ENCODE measurements at regions not wholly inside any gene's neighbourhood (a gene's known extent, or its start where the extent isn't known, plus 50 kb on each side); places are given as distances from the start of the nearest gene placed in this dataset.
"Not testable (repeated sequence)": the region's sequence is repeated elsewhere in the genome, so short reads cannot be mapped to it uniquely, and the experiment has no call there.

DNA sequence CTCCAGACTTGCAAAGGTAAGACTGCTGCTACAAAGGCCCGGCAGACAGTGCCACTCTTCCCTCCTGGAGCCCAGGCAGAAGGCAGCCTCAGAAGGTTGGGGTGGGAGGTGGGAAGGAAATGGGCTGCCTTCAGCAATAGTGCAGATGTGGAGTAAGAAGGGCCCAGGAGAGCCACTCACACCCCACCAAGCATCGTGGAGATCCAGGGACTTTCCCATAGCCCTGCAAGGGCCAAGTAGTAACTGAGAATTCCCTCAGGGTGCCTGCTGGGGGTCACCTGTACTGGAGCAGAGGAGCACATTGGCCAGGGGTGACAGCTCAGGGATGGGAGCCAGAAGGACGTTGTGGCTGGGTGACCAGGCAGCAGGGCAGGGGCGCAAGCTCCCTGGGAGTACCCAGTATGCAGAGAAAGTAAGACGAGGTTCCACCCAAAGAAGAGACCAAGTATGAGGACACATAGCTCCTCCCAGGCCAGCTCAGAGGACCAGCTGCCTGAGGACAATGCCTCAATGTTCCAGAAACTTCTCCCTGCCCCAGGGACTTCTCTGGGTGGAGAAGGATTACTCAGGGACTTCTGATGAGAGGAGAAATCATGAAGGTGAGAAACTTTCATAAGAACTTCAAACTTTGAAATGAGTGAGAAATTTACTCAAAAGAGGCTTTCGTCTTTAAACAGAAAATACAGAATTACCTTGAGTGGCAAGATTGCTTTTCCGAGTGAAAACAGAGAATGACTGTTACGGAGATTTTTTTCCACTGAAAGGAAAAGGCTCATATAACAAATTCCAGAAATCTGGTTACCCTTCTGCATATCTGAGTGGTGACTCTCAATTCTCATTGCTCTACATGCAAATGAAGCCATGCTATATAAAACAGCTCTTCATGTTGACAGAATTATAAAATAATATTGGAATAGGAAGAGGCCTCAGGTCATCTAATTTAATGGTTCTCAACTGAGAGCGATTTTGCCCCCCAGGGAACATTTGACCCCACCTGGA is 87.9 kb upstream of the TRIO start:
- no peak for DNase-seq (ENCODE audit: low read depth in 2 of 3, low spot score in 1 of 3)

DNA sequence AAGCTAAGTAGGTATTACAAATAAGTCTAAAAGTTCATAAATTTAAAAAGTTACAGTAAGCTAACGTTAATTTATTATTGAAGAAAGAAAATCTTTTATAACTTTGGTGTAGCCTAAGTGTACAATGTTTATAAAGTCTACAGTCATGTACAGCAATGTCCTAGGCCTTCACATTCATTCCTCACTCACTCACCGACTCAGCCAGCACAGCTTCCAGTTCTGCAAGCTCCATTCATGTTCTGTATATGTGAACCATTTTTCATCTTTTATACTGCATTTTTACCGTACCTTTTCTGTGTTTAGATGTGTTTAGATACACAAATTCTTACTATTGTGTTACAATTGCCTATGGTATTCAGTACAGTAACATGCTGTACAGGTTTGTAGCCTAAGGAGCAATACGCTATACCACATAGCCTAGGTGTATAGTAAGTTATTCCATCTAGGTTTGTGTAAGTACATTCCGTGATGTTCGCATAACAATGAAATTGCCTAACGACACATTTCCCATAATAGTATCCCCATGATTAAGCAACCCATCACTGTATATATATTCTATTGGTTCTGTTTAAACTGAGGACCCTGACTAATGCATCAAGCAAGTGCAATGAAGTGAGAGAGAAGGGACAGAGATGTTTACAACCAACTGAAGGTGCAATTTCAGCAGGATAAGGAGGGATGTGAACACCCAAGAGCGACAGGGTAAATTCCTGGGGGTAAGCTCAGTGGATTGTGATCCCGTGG is 88.9 kb upstream of the TRIO start:
- no peak for DNase-seq (ENCODE audit: low read depth in 2 of 3, low spot score in 1 of 3)

DNA sequence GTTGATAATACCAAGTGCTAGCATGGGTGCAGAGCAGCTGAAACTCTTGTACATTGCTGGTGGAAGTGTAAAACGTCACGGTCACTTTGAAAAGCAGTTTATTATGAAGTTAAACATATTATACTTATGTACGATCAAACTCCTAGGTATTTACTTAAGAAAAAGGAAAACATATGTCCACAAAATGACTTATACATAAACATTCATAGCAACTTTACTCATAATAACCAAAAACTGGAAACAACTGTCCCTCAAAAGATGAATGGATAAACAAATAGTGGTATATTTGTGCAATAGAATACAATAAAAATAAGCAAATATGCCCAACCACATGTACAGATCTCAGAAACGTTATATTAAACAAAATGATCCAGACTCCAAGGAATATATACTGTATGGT is 92.3 kb upstream of the TRIO start:
- DNase-seq (ENCODE audit: low read depth in 2 of 3, low spot score in 1 of 3), result no peak

DNA sequence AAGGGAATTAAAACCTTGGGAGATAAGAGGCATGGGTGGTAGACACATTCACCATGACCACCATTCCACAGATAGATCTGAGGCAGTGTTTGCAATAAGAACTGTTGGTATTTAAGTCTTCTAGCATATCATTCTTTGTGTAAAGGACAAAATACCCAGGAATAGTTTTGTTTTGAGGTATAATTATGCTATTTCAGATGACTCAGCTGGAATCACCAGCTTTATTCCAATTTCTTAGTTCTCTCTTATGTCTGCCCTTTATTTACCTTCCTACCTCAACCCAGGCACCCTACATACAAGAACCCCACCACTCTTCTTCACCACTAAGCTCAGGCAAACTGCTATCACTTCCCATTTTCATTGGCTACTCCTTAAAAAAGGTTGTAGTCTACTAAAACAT is 94.7 kb upstream of the TRIO start:
- DNase-seq (ENCODE audit: low read depth in 2 of 3, low spot score in 1 of 3), result no peak

DNA sequence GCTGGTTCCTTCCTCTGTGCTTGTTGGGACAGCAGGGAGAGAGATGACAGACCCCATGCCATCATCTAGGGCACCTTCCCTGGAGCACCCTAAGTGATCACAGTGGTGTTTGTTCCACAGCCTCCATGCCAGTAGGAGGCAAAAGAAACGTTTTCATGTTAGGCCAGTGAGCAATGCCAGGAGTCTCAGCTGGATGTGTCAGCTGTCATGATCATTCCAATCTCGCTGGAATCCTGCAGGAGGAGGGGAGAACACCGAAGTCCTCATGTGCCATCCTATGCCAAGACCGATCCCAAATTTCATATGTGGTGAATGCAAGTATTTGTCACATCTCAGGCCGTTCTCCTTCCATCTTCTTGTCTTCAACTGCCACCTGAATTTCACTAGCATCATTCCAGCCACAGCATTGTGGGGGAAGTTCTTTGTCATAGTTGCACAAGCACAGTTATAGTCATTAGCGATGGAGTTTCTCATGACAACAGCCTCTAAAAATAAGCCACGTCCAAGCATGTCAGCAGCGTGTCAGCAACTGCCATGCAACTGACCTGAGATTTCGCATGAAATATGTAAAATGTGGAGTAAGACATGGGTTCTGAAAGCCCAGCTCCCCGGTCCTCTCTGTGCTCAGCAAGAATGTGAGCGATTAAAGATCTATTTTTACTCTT is 97.2 kb upstream of the DNAH5 start:
- no peak for DNase-seq (ENCODE audit: low read depth in 2 of 3, low spot score in 1 of 3)

DNA sequence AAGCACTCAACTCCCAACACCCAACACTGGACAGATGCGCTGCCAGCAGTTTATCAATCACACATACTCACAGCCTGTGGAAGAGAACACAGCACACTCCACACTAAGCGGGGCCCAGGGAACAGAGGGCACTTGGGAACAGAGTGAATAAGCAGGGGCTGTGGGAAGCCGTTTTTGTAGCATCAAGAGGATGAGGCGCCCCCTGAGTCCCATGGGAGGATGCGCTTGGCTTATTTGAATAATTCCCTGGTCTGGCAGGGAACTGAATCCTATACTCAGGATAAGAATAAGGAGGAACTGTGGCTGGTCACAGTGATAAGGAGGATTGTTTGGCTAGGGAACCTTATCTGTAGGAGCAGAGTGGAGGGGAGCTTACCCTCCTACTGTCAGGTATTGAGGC is 96.1 kb upstream of the DNAH5 start:
- DNase-seq (ENCODE audit: low read depth in 2 of 3, low spot score in 1 of 3), result no peak

DNA sequence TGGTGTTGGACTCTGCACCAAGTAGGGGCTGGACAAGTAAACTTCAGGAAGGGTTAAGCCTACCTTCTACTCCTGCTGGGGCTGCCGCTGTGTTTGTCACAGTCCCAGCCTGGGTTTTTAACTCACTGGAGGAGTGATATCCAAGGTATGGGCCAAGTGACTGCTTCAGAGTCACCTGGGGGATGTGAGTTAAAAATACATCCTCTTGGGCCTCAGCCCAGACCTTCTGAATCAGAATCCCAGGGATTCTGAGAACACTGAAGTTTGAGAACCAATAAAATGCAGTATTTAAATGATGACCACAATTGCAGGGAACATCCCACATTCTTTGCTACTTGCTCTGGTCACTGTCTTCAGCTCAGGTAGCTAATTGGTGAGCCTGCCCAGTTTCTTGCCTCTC is 95.1 kb upstream of the DNAH5 start:
- no peak for DNase-seq (ENCODE audit: low read depth in 2 of 3, low spot score in 1 of 3)

DNA sequence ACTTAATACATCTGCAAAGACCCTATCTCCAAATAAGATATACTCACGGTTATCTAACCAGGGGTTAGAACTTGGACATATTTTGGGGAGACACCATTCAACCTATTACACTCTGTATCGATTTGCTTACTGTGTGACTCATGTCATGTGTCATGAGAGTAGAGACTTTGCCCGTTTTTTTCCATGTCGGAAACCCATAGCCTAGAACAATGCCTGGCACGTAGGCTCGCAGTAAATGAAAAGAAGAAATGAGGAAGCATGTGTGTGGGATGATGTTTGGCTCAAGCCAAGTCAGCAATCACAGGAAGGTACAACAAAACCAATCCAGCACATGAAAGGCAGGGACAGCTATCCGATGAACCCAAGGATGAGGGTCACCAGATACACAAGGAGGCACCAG is 94.6 kb upstream of the DNAH5 start:
- DNase-seq (ENCODE audit: low read depth in 2 of 3, low spot score in 1 of 3), result no peak

DNA sequence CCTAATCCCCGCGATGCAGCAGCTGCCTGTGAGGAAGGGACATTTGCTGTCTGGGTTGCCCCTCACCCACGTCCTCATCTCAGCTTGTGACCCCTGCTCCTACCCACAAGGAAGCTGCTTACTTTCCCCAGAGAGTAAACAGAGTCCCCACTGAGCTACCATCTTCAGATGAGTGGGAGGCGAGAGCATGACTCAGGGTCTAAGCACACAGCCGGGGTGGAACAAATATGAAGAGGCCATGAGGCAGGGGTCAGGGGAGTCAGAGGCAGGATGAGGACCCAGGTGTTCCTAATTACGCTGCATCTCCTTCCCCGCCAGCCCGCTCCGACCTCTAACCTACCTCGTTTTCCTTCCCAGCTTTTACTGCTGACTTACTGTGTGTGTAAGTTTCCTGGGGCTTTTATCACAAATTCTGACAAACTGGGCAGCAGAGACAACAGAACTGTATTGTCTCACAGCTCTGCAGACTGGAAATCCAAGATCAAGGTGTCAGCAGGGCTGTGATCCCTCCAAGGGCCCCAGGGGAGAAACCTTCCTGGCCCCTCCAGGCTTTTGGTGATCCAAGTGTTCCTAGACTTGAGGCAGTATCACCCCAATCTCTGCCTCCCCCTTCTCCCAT is 94.0 kb upstream of the DNAH5 start:
- no peak for DNase-seq (ENCODE audit: low read depth in 2 of 3, low spot score in 1 of 3)

DNA sequence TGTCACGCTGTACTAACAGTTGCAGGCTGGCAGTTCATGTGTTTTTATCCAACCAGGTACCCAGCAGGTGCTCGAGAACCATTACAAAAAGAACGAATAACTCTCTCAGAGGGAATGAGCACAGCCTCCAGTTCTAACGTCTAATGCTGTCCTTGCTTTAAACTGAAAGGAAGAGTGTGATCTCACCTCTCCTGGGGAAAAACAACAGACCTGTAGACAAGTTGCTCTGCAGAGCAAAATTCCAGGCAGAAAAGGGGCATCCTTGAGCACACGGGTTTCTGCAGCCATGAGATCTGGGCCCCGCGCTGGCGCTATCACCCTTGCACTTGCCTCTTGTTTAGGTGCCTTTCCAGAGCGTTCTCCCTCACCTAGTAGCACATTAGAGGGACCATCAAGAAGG is 92.5 kb upstream of the DNAH5 start:
- no peak for DNase-seq (ENCODE audit: low read depth in 2 of 3, low spot score in 1 of 3)

DNA sequence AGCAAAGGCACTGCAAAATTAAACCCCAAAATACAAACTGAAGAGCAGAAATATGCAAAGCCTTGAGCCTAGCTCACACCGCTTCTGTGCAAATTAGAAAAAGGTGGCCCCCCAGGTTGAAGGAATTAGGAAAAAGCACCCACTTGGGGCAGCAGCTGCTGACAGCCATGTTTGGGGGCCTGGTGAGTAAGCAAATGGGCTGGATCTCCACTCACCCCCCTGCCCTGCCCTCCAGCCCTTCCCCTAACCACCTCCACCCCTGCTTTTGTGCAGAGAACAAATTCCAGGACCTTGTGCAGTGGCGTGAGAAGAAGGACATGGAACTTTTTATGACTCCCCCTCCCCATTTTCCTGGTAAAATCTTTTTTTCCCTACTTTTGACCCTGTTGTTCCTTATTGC is 92.0 kb upstream of the DNAH5 start:
- no peak for DNase-seq (ENCODE audit: low read depth in 2 of 3, low spot score in 1 of 3)

DNA sequence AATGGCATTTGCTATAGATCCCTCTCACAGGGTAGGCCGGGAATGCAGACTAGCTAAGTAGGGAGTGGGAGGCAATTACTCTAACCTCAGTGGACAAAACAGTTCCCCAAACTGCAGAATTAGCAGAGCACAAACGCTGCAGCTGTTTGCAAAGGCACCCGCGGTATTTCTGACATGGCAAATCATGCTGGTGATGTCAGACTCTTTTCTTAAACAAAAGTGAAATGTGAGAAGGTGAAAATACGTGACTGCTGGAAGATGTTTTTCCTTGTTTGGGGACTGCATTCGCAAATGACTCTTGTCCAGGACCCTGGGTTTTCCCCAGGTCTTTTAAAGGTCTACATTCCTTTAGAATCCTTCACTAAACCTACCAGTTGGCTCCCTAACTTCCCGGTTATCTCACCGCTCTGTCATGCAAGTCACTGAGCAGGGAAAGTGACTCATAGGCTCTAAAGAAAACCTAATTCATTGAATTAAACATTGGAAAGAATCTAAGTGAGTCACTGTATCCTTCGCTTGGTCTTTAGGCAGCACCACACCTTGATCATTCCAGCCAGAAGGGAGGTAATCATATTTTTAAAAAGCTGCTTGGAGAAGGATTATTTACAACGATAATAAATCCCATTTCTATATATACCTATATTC is 91.5 kb upstream of the DNAH5 start:
- DNase-seq (ENCODE audit: low read depth in 2 of 3, low spot score in 1 of 3), result no peak

DNA sequence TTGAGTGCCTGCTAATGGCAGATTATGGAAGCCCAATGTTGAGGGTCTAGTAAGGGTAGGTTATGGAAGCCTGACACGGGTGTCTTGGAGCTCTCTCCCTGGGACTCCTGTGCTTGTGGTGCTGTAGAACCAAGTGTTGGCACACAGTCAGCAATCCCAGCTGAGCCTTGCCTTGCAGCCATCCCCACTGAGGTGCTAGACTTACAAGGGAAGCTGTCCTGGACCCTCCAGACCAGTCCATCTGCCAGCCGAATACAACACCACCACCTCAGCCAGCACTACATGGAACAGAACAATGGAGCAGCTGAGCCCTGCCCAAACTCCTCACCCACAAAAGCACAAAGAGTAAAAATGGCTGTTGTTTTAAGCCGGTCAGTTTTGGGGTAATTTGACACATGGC is 90.5 kb upstream of the DNAH5 start:
- no peak for DNase-seq (ENCODE audit: low read depth in 2 of 3, low spot score in 1 of 3)

DNA sequence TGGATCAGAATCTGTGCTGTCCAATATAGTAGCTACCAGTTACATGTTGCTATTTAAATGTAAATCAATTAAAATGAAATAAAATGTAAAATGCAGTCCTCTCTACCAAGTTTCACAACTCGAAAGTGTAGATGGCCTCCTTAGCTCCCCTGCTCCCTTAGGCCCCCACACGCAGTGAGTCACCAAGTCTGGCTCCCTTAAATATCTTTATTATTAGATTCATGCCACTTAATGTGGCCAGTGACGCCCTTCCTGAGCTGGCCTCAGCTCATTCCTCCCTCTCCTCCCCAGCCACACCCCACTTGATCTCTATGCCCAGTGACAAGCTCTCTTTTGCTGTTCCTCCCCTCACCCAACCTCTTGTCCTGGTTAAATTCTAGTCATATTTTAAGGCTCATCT is 88.4 kb upstream of the DNAH5 start:
- no peak for DNase-seq (ENCODE audit: low read depth in 2 of 3, low spot score in 1 of 3)

DNA sequence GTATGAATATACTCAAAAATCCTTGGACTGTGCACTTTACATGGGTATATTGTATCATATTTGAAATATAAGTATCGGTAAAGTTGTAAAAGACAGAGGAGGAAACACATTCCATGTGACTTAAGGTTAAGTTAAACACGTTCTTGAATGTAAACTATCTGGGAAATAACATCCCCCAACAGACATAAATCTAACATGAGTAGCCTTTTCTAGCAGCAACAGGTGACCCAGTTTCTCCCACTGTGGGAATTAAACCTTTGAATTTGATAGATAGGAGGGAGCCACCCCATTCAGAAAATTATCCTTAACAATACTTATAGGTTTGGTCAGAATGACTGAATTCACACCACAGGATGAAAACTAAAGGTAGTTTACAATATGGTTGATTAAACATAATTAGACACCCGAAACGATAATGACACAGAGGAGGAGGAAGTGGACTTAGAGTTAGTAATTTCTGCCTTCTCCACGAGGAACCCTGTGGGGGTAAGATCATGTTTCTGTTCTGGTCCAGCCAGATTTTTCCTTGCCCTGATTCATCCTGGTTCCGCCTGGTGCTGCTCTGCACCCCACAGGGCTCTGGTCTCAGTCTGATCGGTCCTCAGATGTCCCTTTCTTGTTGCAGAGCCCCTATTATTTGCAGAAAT is 84.6 kb upstream of the DNAH5 start:
- DNase-seq (ENCODE audit: low read depth in 2 of 3, low spot score in 1 of 3), result no peak

DNA sequence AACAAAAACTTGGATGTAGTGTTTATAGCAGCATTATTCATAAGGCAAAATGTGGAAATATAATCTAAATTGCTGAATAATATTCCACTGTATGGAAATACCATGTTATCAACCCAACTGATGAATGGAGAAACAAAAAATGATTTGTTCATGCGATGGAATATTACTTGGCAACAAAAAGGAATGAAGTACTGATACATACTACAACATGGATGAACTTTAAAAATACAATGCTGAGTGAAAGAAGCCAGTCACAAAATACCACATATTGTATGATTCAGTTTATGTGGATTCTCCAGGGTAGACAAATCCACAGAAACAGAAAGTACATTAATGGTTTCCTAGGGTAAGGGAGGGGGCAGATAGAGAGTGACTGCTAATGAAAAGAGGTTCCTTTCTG is 83.7 kb upstream of the DNAH5 start:
- no peak for DNase-seq (ENCODE audit: low read depth in 2 of 3, low spot score in 1 of 3)

DNA sequence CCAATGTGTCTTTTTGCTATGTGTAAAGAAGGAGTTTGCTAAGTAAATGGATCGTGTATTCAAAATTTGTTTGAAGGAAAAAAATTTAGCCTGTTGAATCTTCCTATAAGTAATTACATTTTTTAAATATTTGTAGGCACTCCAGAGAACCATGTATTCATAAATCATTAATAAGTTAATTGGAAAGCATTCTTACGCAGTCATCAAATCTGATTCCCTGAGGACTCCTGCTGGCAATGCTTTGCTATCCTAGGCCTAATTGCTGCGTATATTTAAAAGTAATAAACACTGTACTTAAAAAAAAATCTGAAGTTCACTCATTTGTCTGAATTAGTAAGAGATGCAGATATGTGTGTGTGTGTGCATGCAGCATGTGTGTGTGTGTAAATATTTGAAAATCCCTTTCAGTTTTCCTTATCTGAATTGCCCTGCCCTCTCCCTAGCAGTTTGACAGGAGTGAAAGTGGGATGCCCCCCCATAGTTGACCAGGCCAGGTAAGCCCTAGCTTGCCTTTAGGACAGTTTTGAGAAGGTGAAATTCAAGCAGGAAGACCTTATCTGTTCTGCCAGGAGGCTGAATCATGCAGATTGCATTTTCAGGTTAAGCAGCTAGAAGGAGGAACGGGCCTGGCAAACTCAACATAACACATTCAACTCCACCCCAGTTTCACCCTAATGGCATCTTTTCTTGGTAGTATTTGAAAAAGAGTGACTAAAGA is 81.2 kb upstream of the DNAH5 start:
- no peak for DNase-seq (ENCODE audit: low read depth in 2 of 3, low spot score in 1 of 3)

DNA sequence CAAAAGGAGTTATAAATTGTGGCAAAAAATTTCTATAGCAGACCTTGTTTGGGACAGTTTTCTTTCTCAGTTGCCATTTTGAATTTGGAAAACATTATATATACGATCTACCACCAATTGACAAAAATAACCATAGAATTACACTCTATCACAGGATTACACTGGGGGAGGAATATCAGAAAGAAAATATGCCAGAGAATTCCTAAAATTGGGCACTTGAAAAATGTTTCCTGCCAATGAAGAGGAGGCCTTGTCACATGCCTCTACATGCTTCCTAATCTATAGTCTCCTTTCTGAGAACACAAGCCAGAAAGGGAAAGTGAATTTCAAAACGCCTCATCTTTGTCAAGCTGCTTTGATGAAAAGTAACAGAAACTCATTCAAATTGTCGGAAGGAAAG is 78.5 kb upstream of the DNAH5 start:
- DNase-seq (ENCODE audit: low read depth in 2 of 3, low spot score in 1 of 3), result no peak

DNA sequence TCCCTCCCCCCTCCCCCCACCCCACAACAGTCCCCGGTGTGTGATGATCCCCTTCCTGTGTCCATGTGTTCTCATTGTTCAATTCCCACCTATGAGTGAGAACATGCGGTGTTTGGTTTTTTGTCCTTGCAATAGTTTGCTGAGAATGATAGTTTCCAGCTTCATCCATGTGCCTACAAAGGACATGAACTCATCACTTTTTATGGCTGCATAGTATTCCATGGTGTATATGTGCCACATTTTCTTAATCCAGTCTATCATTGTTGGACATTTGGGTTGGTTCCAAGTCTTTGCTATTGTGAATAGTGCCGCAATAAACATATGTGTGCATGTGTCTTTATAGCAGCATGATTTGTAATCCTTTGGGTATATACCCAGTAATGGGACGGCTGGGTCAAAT is 76.5 kb upstream of the DNAH5 start:
- DNase-seq (ENCODE audit: low read depth in 2 of 3, low spot score in 1 of 3), result not testable (repeated sequence)

DNA sequence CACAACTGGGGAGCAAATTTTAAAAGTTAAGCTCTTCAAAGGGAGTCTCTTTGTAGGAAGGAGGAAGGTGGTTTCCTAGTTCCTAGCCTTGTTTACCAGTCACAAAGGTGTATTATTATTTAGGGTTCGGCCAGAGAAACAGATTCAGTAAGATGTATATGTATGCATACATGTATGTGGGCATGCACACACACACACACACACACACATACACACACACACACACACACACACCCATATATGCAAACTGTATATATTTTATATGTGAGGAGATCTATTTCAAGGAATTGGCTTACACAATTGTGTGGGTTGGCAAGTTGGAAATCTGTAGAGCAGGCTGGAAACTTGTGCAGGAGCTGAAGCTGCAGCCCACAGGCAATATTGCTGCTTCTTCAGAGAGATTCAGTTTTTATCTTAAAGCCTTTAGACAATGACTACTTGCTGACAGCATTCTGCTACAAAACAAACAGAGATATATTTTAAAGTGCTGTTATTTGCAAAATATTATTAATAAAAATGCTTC is 75.3 kb upstream of the DNAH5 start:
- DNase-seq (ENCODE audit: low read depth in 2 of 3, low spot score in 1 of 3), result no peak

Data from stimulated activated CD4-positive, alpha-beta T cell treated with anti-CD3 and anti-CD28 coated beads, Interleukin-12 subunit alpha, Interleukin-12 subunit beta, amount 100 ng/mL, for 48 hours (primary cell).